GM23248 (cell line): ENCODE measurements at regions not wholly inside any gene's neighbourhood (a gene's known extent, or its start where the extent isn't known, plus 50 kb on each side); places are given as distances from the start of the nearest gene placed in this dataset.

ENCODE experiments used
- EZH2 ChIP-seq: fragments of 200-600 bp; sonication (generic); IDR thresholded peaks from 2 replicates; pipeline ENCODE4 v1.6.1; 2018; ENCODE audit warnings: antibody characterized with exemption, mild to moderate bottlenecking; ENCODE audit not compliant: insufficient read depth, poor library complexity, severe bottlenecking
- EZH2phosphoT487 ChIP-seq: fragments of 200-600 bp; sonication (generic); IDR thresholded peaks from 2 replicates; pipeline ENCODE4 v1.6.1; 2018; ENCODE audit warnings: antibody characterized with exemption, moderate library complexity, mild to moderate bottlenecking, low read depth; ENCODE audit not compliant: insufficient read depth

DNA sequence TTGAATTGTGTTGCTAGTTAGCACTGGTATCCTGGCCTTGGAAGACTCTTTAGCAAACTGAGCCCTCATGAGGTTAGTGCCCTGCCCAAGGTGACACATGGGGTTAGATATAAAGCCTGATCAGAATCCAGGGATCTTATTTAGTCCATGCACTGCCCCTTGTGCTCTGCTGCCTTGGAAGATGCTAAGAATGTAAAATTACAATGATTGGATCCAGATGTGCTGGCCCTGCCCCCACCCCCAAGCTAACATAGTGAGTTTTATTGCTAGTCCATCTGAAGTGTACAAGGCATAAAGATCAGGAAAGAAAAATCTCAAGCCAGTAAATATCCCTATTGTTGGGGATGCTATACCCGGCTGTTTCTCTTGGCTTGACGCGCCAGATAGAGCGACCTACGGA lies 248.1 kb upstream of the C2CD4B start:
- no peak for TF ChIP-seq EZH2
- TF ChIP-seq EZH2phosphoT487 = no peak
